ENCODE measurements at regions not wholly inside any gene's neighbourhood (a gene's known extent, or its start where the extent isn't known, plus 50 kb on each side); places are given as distances from the start of the nearest gene placed in this dataset.

GRCh38 chrX:20506739-20507138 is 240.0 kb upstream of the RPS6KA3 start:
- TF ChIP-seq CTCF (IDR thresholded peaks at IDR 0.05) (no peak), POLR2A (IDR thresholded peaks at IDR 0.05) (no peak)
